ENCODE measurements at regions not wholly inside any gene's neighbourhood (a gene's known extent, or its start where the extent isn't known, plus 50 kb on each side); places are given as distances from the start of the nearest gene placed in this dataset.
A peak's percentile ranks its signal among the peaks of the same experiment; 100 is the strongest.

DNA sequence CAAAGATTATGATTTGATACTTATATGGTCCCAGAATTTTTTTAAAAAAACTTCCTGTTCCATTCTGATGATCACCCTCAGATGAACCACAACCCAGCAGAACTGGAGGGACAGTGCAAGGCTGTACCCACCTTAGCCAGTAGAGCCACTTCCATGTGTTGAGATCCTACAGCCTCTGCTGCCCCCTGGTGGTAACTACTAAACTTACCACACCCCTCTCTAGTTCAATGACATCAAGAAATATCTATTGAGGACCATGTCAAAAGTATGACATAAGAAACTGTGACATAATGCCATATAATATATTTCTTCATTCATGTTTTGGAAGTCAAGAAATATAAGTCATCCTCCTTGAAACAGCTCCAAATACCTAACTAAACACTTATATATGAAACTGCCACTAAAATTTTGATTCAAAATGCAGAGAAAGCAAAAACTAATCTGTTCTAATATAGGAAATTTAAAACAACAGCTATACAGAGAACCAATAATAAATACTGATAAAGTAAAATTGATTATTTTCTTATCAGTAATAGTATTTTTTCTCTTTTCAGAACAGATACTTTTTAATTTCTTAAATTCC is 412.6 kb downstream of the KCTD12 start:
- Mint-ChIP-seq H3K4me3 (no peak overlapping the region), H3K27me3 (peaks cover 7% of the 10 kb centered on the region), H3K36me3 (ENCODE audit: low read depth) (no peaks in the 10 kb centered on the region), H3K9me3 (no peaks in the 10 kb centered on the region), H3K27ac (no peak overlapping the region), H3K4me1 (ENCODE audit: low read depth) (no peaks in the 10 kb centered on the region)
- TF ChIP-seq, protein P1, sequence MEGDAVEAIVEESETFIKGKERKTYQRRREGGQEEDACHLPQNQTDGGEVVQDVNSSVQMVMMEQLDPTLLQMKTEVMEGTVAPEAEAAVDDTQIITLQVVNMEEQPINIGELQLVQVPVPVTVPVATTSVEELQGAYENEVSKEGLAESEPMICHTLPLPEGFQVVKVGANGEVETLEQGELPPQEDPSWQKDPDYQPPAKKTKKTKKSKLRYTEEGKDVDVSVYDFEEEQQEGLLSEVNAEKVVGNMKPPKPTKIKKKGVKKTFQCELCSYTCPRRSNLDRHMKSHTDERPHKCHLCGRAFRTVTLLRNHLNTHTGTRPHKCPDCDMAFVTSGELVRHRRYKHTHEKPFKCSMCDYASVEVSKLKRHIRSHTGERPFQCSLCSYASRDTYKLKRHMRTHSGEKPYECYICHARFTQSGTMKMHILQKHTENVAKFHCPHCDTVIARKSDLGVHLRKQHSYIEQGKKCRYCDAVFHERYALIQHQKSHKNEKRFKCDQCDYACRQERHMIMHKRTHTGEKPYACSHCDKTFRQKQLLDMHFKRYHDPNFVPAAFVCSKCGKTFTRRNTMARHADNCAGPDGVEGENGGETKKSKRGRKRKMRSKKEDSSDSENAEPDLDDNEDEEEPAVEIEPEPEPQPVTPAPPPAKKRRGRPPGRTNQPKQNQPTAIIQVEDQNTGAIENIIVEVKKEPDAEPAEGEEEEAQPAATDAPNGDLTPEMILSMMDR (IDR thresholded peaks at IDR 0.05), result peak; percentile 82
- ChIA-PET CTCF (interaction anchor here (0.6 to 6.0 kb wide), 16 partner anchors 8 to 802 kb away, joined by 3 to 58 read pairs (median 3); no protein-coding TSS in a partner anchor), POLR2A (no interaction called here)
- peak; percentile 84 for DNase-seq
- ATAC-seq, result peak; percentile 97
- intact Hi-C loops (cut with micrococcal nuclease), result loop anchor here (2.0 to 5.0 kb wide), 2 partner anchors 597 to 776 kb away; no protein-coding TSS in a partner anchor

DNA sequence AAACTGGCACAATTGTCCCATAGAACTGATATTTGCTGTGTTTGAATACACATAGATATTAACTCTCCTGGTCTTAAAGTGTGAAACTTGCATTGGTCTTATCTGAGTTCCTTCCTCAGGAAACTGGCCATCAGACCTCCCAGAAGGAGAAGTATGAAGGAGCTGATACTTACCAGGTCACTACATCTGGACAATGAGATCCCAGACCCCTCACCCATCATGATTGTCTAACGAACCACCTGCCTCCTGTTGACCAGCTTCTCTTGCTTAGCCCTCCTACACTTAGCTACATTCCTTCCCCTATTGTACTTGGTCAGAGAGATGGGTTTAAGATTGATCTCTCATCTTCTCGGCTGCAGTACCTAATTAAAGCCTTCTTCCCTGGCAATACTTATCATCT is 413.3 kb downstream of the KCTD12 start:
- ATAC-seq (no peak), DNase-seq (no peak)
- H3K27me3 Mint-ChIP-seq, result peaks cover 7% of the 10 kb centered on the region
- POLR2A ChIA-PET, result no interaction called here
- H3K36me3 Mint-ChIP-seq (ENCODE audit: low read depth), result no peaks in the 10 kb centered on the region
- H3K4me1 Mint-ChIP-seq (ENCODE audit: low read depth), result no peaks in the 10 kb centered on the region
- H3K27ac Mint-ChIP-seq, result no peak overlapping the region
- CTCF ChIA-PET, result interaction anchor here (0.6 to 6.0 kb wide), 5 partner anchors 11 to 603 kb away, joined by 3 to 58 read pairs (median 5); no protein-coding TSS in a partner anchor
- H3K4me3 Mint-ChIP-seq, result no peak overlapping the region
- intact Hi-C loops (cut with micrococcal nuclease), result loop anchor here (2.0 to 5.0 kb wide), 2 partner anchors 596 to 776 kb away; no protein-coding TSS in a partner anchor
- no peaks in the 10 kb centered on the region for H3K9me3 Mint-ChIP-seq
- TF ChIP-seq, protein P1 (IDR thresholded peaks at IDR 0.05), result no peak

DNA sequence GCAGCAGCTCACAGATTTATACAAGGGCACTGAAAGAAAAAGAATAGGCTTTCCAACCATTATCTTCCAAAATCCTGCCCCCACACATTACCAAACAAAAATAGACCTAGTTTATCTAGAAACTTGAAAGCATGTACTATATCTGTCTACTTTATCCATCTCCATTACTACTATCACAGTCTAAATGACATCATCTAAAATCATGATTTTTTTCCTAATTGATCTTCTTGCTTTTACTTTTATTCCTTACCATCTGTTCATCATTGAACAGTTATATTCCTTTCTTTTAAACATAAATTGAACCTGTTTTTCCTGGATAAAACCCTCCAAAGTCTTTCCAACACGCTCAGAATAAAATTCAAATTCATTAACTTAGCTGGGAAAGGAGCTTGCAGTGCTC is 414.7 kb downstream of the KCTD12 start:
- H3K4me1 Mint-ChIP-seq (ENCODE audit: low read depth), result no peaks in the 10 kb centered on the region
- intact Hi-C loops (cut with micrococcal nuclease), result loop anchor here (5.0 kb wide), 1 partner anchor 774 kb away; no protein-coding TSS in a partner anchor
- ChIA-PET POLR2A (no interaction called here), CTCF (interaction anchor here (0.7 to 6.0 kb wide), 6 partner anchors 11 to 797 kb away, joined by 3 to 58 read pairs (median 4); no protein-coding TSS in a partner anchor)
- H3K9me3 Mint-ChIP-seq, result no peaks in the 10 kb centered on the region
- H3K27me3 Mint-ChIP-seq, result peaks cover 7% of the 10 kb centered on the region
- DNase-seq (no peak), ATAC-seq (no peak)
- H3K27ac Mint-ChIP-seq, result no peak overlapping the region
- H3K36me3 Mint-ChIP-seq (ENCODE audit: low read depth), result no peaks in the 10 kb centered on the region
- TF ChIP-seq, protein P1 (IDR thresholded peaks at IDR 0.05), result no peak
- no peak overlapping the region for H3K4me3 Mint-ChIP-seq

DNA sequence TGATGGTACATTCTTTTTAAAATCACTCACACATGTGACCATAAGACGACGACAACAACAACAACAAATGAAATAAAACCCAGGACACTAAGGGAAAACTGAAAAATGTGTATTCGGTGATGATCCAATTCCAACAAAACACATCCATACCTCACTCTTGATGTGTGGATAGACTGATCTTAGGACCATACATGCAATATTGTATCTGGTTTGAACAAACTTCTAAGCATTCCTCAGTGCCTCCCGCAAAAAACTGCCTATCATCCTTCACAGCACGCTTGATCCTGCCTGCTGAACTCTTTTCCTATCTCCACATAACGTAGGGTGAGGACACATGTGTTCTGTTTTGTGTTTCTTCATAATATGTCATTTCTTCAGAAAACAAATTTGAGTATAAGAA is 415.2 kb downstream of the KCTD12 start:
- CTCF ChIA-PET, result interaction anchor here (1.4 to 5.4 kb wide), 2 partner anchors 595 to 797 kb away, joined by 4 to 58 read pairs; no protein-coding TSS in a partner anchor
- Mint-ChIP-seq H3K9me3 (no peaks in the 10 kb centered on the region), H3K27ac (no peak overlapping the region), H3K4me1 (ENCODE audit: low read depth) (no peaks in the 10 kb centered on the region), H3K4me3 (no peak overlapping the region), H3K27me3 (peaks cover 7% of the 10 kb centered on the region), H3K36me3 (ENCODE audit: low read depth) (no peaks in the 10 kb centered on the region)
- TF ChIP-seq, protein P1 (IDR thresholded peaks at IDR 0.05), result no peak
- POLR2A ChIA-PET, result no interaction called here
- DNase-seq (no peak), ATAC-seq (no peak)
- intact Hi-C loops (cut with micrococcal nuclease), result loop anchor here (5.0 kb wide), 1 partner anchor 774 kb away; no protein-coding TSS in a partner anchor

DNA sequence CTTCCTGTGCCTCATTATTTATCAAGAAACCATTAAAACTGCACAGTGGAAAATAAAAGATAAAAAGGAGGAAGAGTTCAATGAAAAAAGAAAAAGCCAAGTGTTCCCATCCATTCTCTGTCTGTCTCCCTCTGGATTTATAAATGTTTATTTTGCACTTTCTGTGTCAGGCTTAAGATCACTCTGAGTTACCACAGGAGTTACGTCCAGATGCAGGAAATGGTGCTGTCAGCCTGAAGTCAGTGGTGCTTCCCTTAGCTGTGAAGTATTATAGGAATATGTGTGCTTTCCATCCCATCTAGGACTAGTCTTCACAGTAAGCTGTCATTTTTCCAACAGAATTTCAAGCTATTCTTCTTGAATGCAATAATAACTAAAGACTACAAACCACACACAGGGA is 420.2 kb downstream of the KCTD12 start:
- peaks cover 2% of the 10 kb centered on the region for H3K27me3 Mint-ChIP-seq
- intact Hi-C loops (cut with micrococcal nuclease), result no loop called here
- H3K27ac Mint-ChIP-seq, result no peak overlapping the region
- TF ChIP-seq, protein P1 (IDR thresholded peaks at IDR 0.05), result no peak
- DNase-seq, result no peak
- no peak for ATAC-seq
- H3K4me3 Mint-ChIP-seq, result no peak overlapping the region
- H3K9me3 Mint-ChIP-seq, result no peaks in the 10 kb centered on the region
- CTCF ChIA-PET, result no interaction called here
- no peaks in the 10 kb centered on the region for H3K4me1 Mint-ChIP-seq (ENCODE audit: low read depth)
- POLR2A ChIA-PET, result no interaction called here
- no peaks in the 10 kb centered on the region for H3K36me3 Mint-ChIP-seq (ENCODE audit: low read depth)
